ENCODE measurements at regions not wholly inside any gene's neighbourhood (a gene's known extent, or its start where the extent isn't known, plus 50 kb on each side); places are given as distances from the start of the nearest gene placed in this dataset.

- FAIRE-seq, result no peak
- ChIA-PET SMC1A (ENCODE audit: uncharacterized antibody, unreplicated experiment) (interaction anchor here (1.0 to 8.0 kb wide), 6 partner anchors 98 to 192 kb away, joined by 3 to 105 read pairs (median 24); no protein-coding TSS in a partner anchor), RAD21 (ENCODE audit: unreplicated experiment) (interaction anchor here (0.7 to 1.7 kb wide), 3 partner anchors 123 to 135 kb away, joined by 3 to 7 read pairs (median 3); no protein-coding TSS in a partner anchor), CTCF (interaction anchor here (1.4 to 6.8 kb wide), 5 partner anchors 78 to 191 kb away, joined by 4 to 201 read pairs (median 58); no protein-coding TSS in a partner anchor), POLR2A (no interaction called here)
- no peak for ATAC-seq
- no peaks in the 10 kb centered on the region for H4K20me1 ChIP-seq (ENCODE audit: control insufficient read depth, insufficient read depth)
- H3K27me3 ChIP-seq (replicated peaks in 1 of 2; ENCODE audit: control insufficient read depth in 2 of 2, insufficient read depth in 2 of 2, low read length in 1 of 2), result no peaks in the 10 kb centered on the region
- H3K4me1 ChIP-seq (ENCODE audit: control insufficient read depth, insufficient read depth, low read length), result no peaks in the 10 kb centered on the region
- H3K9ac ChIP-seq (ENCODE audit: control insufficient read depth, insufficient read depth, low read length), result no peak overlapping the region
- no peak overlapping the region for H3K4me3 ChIP-seq
- 94% methylated on average over 1 of the region's 1 CpG for WGBS (ENCODE audit: insufficient coverage, insufficient replicate concordance, low lambda C conversion rate, missing lambda C conversion rate)
- no peak overlapping the region for H2AFZ ChIP-seq (ENCODE audit: control insufficient read depth, low read depth, low read length)
- H3K36me3 ChIP-seq (ENCODE audit: control insufficient read depth in 2 of 2, insufficient read depth in 2 of 2, low read length in 1 of 2), result no peaks in the 10 kb centered on the region
- TF ChIP-seq HDAC2 (IDR thresholded peaks at IDR 0.05) (no peak), NKRF (conservative IDR thresholded peaks at IDR 0.05) (no peak), ZZZ3 (IDR thresholded peaks at IDR 0.05; ENCODE audit: control insufficient read depth, insufficient read length, low read depth) (no peak), WRNIP1 (IDR thresholded peaks at IDR 0.05; ENCODE audit: borderline replicate concordance, low read depth, low read length) (no peak), PBX3 (IDR thresholded peaks at IDR 0.05; ENCODE audit: insufficient replicate concordance, low read depth, low read length) (no peak), POLR2AphosphoS2 (IDR thresholded peaks at IDR 0.05; ENCODE audit: low read depth, low read length) (no peak), JUND (IDR thresholded peaks at IDR 0.05; ENCODE audit: low read depth, low read length) (no peak), NFIC (IDR thresholded peaks at IDR 0.05; ENCODE audit: low read depth, low read length) (no peak)
- TF ChIP-seq, protein P1, sequence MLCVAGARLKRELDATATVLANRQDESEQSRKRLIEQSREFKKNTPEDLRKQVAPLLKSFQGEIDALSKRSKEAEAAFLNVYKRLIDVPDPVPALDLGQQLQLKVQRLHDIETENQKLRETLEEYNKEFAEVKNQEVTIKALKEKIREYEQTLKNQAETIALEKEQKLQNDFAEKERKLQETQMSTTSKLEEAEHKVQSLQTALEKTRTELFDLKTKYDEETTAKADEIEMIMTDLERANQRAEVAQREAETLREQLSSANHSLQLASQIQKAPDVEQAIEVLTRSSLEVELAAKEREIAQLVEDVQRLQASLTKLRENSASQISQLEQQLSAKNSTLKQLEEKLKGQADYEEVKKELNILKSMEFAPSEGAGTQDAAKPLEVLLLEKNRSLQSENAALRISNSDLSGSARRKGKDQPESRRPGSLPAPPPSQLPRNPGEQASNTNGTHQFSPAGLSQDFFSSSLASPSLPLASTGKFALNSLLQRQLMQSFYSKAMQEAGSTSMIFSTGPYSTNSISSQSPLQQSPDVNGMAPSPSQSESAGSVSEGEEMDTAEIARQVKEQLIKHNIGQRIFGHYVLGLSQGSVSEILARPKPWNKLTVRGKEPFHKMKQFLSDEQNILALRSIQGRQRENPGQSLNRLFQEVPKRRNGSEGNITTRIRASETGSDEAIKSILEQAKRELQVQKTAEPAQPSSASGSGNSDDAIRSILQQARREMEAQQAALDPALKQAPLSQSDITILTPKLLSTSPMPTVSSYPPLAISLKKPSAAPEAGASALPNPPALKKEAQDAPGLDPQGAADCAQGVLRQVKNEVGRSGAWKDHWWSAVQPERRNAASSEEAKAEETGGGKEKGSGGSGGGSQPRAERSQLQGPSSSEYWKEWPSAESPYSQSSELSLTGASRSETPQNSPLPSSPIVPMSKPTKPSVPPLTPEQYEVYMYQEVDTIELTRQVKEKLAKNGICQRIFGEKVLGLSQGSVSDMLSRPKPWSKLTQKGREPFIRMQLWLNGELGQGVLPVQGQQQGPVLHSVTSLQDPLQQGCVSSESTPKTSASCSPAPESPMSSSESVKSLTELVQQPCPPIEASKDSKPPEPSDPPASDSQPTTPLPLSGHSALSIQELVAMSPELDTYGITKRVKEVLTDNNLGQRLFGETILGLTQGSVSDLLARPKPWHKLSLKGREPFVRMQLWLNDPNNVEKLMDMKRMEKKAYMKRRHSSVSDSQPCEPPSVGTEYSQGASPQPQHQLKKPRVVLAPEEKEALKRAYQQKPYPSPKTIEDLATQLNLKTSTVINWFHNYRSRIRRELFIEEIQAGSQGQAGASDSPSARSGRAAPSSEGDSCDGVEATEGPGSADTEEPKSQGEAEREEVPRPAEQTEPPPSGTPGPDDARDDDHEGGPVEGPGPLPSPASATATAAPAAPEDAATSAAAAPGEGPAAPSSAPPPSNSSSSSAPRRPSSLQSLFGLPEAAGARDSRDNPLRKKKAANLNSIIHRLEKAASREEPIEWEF (IDR thresholded peaks at IDR 0.05; ENCODE audit: insufficient replicate concordance, low read depth, low read length), result no peak
- TF ChIP-seq, protein P2, sequence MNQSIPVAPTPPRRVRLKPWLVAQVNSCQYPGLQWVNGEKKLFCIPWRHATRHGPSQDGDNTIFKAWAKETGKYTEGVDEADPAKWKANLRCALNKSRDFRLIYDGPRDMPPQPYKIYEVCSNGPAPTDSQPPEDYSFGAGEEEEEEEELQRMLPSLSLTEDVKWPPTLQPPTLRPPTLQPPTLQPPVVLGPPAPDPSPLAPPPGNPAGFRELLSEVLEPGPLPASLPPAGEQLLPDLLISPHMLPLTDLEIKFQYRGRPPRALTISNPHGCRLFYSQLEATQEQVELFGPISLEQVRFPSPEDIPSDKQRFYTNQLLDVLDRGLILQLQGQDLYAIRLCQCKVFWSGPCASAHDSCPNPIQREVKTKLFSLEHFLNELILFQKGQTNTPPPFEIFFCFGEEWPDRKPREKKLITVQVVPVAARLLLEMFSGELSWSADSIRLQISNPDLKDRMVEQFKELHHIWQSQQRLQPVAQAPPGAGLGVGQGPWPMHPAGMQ (IDR thresholded peaks at IDR 0.05; ENCODE audit: borderline replicate concordance), result no peak
- no TSS peak for BruUV-seq (replicated peaks)
- DNase-seq (ENCODE audit: low read depth, low spot score), result no peak
- intact Hi-C loops (cut with micrococcal nuclease; ENCODE audit: unreplicated experiment) (no loop called here), in situ Hi-C loops (cut with MboI) (no loop called here)
- H3K9me3 ChIP-seq (replicated peaks; ENCODE audit: control insufficient read depth, insufficient read depth, low read length), result no peaks in the 10 kb centered on the region
- H3K79me2 ChIP-seq (ENCODE audit: control insufficient read depth, insufficient read depth, low read length), result no peaks in the 10 kb centered on the region
- H3K4me2 ChIP-seq (ENCODE audit: control insufficient read depth, insufficient read depth), result no peak overlapping the region
- H3K27ac ChIP-seq (ENCODE audit: control insufficient read depth, insufficient read depth), result no peak overlapping the region
Observed at GRCh38 chr5:157952374-157952685, 93.4 kb upstream of the CLINT1 start.
